ENCODE measurements at regions not wholly inside any gene's neighbourhood (a gene's known extent, or its start where the extent isn't known, plus 50 kb on each side); places are given as distances from the start of the nearest gene placed in this dataset.
"Not testable (repeated sequence)": the region's sequence is repeated elsewhere in the genome, so short reads cannot be mapped to it uniquely, and the experiment has no call there.

DNA sequence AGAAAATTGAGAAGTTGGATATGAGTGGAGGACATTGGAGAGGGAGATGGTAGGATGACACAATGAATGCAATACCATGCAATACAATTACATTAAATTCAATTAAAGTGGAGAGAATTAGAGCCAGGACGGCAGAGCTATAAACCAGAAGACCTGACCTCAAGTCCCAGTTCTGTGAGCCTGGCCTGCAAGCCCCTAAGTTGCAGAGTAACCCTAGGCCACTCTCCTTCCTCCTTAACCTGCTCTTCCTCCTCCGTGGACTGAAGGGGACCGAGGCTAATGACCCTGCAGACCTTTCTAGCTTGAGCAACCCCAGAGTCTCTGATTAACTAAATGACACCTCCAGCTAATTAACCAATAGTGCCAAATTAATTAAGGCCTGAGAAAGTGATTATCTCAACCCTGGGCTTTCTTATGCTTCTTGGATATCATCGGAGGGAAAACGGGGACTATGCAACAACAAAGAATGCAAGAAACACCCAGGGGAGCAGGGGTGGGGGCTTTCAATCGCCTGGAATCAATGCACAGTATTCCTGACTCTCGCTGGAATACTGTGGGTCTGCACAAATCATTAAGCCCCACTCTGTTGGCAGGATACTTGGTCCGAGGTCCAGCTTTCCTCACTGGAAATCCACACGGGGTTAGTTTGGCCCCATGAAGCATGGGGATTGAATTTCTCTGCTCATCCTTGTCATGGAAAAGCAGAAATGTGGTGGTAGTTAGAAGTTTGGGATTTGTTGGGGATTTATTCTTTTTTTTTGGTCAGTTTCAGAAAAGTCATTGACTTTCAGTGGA lies 548.3 kb downstream of the MN1 start:
- Histone ChIP-seq H3K79me2 (ENCODE audit: control insufficient read depth, insufficient read depth, low read length, unreplicated experiment) (no peaks in the 10 kb centered on the region), H3K36me3 (ENCODE audit: insufficient read depth, low read length) (no peaks in the 10 kb centered on the region), H2AFZ (ENCODE audit: low read length, unreplicated experiment) (no peak overlapping the region), H3K4me3 (ENCODE audit: low read depth, low read length) (no peak overlapping the region), H3K4me1 (ENCODE audit: control insufficient read depth, insufficient read depth, low read length, unreplicated experiment) (peaks cover 8% of the 10 kb centered on the region), H3K27ac (ENCODE audit: low read depth, low read length) (no peak overlapping the region), H3K27me3 (ENCODE audit: insufficient read depth, low read length) (no peaks in the 10 kb centered on the region)

- not testable (repeated sequence) for H3K4me3 ChIP-seq (ENCODE audit: low read depth, low read length); H3K36me3 ChIP-seq (ENCODE audit: insufficient read depth, low read length); H3K4me1 ChIP-seq (ENCODE audit: control insufficient read depth, insufficient read depth, low read length, unreplicated experiment); H3K27ac ChIP-seq (ENCODE audit: low read depth, low read length); H3K27me3 ChIP-seq (ENCODE audit: insufficient read depth, low read length); H3K79me2 ChIP-seq (ENCODE audit: control insufficient read depth, insufficient read depth, low read length, unreplicated experiment); H2AFZ ChIP-seq (ENCODE audit: low read length, unreplicated experiment)
Measured at GRCh38 chr22:27254063-27254462, 547.5 kb downstream of the MN1 start.

GRCh38 chr22:27255580-27255979 lies 546.0 kb downstream of the MN1 start:
- no peaks in the 10 kb centered on the region for H3K36me3 ChIP-seq (ENCODE audit: insufficient read depth, low read length)
- H3K4me3 ChIP-seq (ENCODE audit: low read depth, low read length), result no peak overlapping the region
- H3K4me1 ChIP-seq (ENCODE audit: control insufficient read depth, insufficient read depth, low read length, unreplicated experiment), result peaks cover 8% of the 10 kb centered on the region
- no peaks in the 10 kb centered on the region for H3K79me2 ChIP-seq (ENCODE audit: control insufficient read depth, insufficient read depth, low read length, unreplicated experiment)
- no peak overlapping the region for H2AFZ ChIP-seq (ENCODE audit: low read length, unreplicated experiment)
- no peak overlapping the region for H3K27ac ChIP-seq (ENCODE audit: low read depth, low read length)
- no peaks in the 10 kb centered on the region for H3K27me3 ChIP-seq (ENCODE audit: insufficient read depth, low read length)

GRCh38 chr22:27257987-27258386 lies 543.6 kb downstream of the MN1 start:
- H3K4me1 ChIP-seq (ENCODE audit: control insufficient read depth, insufficient read depth, low read length, unreplicated experiment), result no peaks in the 10 kb centered on the region
- H3K36me3 ChIP-seq (ENCODE audit: insufficient read depth, low read length), result no peaks in the 10 kb centered on the region
- no peak overlapping the region for H2AFZ ChIP-seq (ENCODE audit: low read length, unreplicated experiment)

DNA sequence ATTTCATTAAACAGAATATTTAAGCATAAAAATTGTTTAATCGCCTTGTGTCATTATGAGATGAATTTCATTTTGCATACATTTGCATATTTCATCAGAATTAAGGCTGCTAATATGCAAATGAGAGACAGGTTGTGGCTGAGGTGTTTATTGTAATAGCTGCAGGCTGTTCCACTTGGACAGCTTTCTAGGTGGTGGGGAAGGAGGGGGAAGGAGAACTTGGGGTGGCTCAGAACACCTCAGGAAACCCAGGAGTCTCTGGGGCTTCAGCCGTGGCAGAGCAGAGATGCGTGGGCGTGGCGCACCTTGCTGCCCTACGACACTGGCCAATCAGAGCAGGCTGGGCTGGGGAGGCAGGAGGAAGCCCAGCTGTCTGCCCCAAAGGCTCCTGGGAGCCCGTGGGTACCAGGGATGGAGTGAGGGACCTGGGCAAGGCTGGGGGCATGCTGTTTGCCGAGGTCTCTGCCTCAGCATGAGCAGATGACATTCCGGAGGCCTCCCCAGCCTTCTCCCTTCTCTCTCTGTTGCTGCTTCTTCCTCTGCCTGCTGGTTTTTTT lies 542.9 kb downstream of the MN1 start:
- Histone ChIP-seq H3K36me3 (ENCODE audit: insufficient read depth, low read length) (no peaks in the 10 kb centered on the region), H3K27me3 (ENCODE audit: insufficient read depth, low read length) (no peaks in the 10 kb centered on the region), H3K4me1 (ENCODE audit: control insufficient read depth, insufficient read depth, low read length, unreplicated experiment) (no peaks in the 10 kb centered on the region), H3K27ac (ENCODE audit: low read depth, low read length) (no peak overlapping the region), H3K79me2 (ENCODE audit: control insufficient read depth, insufficient read depth, low read length, unreplicated experiment) (no peaks in the 10 kb centered on the region), H3K4me3 (ENCODE audit: low read depth, low read length) (no peak overlapping the region), H2AFZ (ENCODE audit: low read length, unreplicated experiment) (no peak overlapping the region)

More at GRCh38 chr22:27257987-27258386, 543.6 kb downstream of the MN1 start:
- Histone ChIP-seq H3K4me3 (ENCODE audit: low read depth, low read length) (no peak overlapping the region), H3K27ac (ENCODE audit: low read depth, low read length) (no peak overlapping the region), H3K27me3 (ENCODE audit: insufficient read depth, low read length) (no peaks in the 10 kb centered on the region), H3K79me2 (ENCODE audit: control insufficient read depth, insufficient read depth, low read length, unreplicated experiment) (no peaks in the 10 kb centered on the region)

DNA sequence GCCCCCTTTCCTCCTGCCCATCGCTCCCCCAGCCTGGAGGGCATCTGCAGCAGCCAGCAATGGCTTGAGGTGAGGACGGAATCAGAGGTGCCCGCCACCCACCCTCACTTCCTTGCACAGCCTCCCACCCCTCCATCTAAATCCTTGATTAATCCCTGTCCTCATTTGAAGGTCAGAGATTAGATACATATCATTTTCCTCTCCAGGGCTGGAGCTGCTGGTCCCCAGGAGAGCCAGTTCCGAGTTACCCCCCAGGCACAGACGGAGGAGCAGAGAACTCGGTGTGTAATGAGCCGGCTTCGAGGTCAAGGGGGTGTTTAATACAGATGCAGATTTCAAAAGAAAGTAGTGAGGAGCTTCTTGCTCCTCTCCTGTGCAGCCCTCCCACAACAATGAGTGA lies 542.1 kb downstream of the MN1 start:
- H3K79me2 ChIP-seq (ENCODE audit: control insufficient read depth, insufficient read depth, low read length, unreplicated experiment), result no peaks in the 10 kb centered on the region
- H3K4me3 ChIP-seq (ENCODE audit: low read depth, low read length), result no peak overlapping the region
- no peaks in the 10 kb centered on the region for H3K4me1 ChIP-seq (ENCODE audit: control insufficient read depth, insufficient read depth, low read length, unreplicated experiment)
- no peak overlapping the region for H2AFZ ChIP-seq (ENCODE audit: low read length, unreplicated experiment)
- no peak overlapping the region for H3K27ac ChIP-seq (ENCODE audit: low read depth, low read length)
- H3K36me3 ChIP-seq (ENCODE audit: insufficient read depth, low read length), result no peaks in the 10 kb centered on the region
- no peaks in the 10 kb centered on the region for H3K27me3 ChIP-seq (ENCODE audit: insufficient read depth, low read length)

DNA sequence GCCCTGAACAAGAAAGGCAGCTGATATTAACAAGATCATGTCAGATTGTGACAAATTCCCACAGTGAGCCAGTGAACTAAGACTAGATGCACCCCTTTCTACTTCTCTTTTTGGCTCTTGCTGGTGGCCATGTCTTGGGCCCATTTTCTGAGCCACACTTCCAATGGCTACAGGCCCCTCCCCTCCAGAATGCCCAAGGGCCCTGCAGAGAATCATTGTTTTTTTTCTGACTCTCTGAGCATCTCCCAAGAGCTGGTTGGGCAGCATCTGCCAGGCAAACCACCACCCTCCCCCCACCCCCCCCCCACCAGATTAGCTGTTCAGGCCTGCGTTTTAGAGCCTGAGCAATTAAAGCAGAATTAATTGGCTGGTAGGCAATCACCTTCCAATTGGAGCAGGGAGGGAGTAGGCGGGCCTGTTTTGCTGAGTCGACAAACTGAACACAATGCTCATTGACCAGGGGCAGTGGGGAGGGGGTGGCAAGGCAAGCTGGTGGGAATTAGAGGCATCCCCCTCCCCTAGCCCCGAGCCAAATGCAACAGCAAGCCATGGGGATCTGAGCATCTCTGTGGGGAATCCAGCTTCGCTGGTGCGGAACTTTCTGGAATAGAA lies 541.4 kb downstream of the MN1 start:
- Histone ChIP-seq H3K27me3 (ENCODE audit: insufficient read depth, low read length) (no peaks in the 10 kb centered on the region), H3K36me3 (ENCODE audit: insufficient read depth, low read length) (no peaks in the 10 kb centered on the region), H3K4me3 (ENCODE audit: low read depth, low read length) (no peak overlapping the region), H2AFZ (ENCODE audit: low read length, unreplicated experiment) (no peak overlapping the region), H3K4me1 (ENCODE audit: control insufficient read depth, insufficient read depth, low read length, unreplicated experiment) (no peaks in the 10 kb centered on the region), H3K79me2 (ENCODE audit: control insufficient read depth, insufficient read depth, low read length, unreplicated experiment) (no peaks in the 10 kb centered on the region), H3K27ac (ENCODE audit: low read depth, low read length) (no peak overlapping the region)

- Histone ChIP-seq H2AFZ (ENCODE audit: low read length, unreplicated experiment) (no peak overlapping the region), H3K79me2 (ENCODE audit: control insufficient read depth, insufficient read depth, low read length, unreplicated experiment) (no peaks in the 10 kb centered on the region), H3K27ac (ENCODE audit: low read depth, low read length) (no peak overlapping the region), H3K27me3 (ENCODE audit: insufficient read depth, low read length) (no peaks in the 10 kb centered on the region), H3K4me1 (ENCODE audit: control insufficient read depth, insufficient read depth, low read length, unreplicated experiment) (no peaks in the 10 kb centered on the region), H3K36me3 (ENCODE audit: insufficient read depth, low read length) (no peaks in the 10 kb centered on the region), H3K4me3 (ENCODE audit: low read depth, low read length) (no peak overlapping the region)
Measured at GRCh38 chr22:27262361-27262760, 539.2 kb downstream of the MN1 start.

- no peak overlapping the region for H3K4me3 ChIP-seq (ENCODE audit: low read depth, low read length)
- no peak overlapping the region for H2AFZ ChIP-seq (ENCODE audit: low read length, unreplicated experiment)
- H3K4me1 ChIP-seq (ENCODE audit: control insufficient read depth, insufficient read depth, low read length, unreplicated experiment), result no peaks in the 10 kb centered on the region
- no peaks in the 10 kb centered on the region for H3K79me2 ChIP-seq (ENCODE audit: control insufficient read depth, insufficient read depth, low read length, unreplicated experiment)
- H3K27me3 ChIP-seq (ENCODE audit: insufficient read depth, low read length), result no peaks in the 10 kb centered on the region
- no peaks in the 10 kb centered on the region for H3K36me3 ChIP-seq (ENCODE audit: insufficient read depth, low read length)
- H3K27ac ChIP-seq (ENCODE audit: low read depth, low read length), result no peak overlapping the region
Measured at GRCh38 chr22:27264184-27264583, 537.4 kb downstream of the MN1 start.

DNA sequence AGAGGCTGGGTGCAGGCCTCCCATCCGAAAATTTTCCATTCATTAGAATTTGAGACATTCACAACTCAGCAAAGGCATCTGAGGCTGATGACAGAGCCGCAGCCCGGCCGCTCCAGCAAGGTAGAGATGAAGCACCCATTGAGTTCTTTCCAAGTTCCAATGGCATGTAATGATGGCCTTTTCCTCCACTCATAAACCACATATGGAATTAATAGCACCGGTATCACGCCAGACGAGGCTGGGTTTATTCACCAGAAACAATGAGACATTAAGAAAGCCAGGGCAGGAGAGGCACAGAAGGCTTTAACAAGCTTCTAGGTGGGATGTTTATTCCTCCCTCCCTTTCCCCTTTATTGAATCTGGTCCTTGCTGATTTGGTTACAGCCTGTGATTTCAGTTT lies 534.4 kb downstream of the MN1 start:
- Histone ChIP-seq H3K27ac (ENCODE audit: low read depth, low read length) (no peak overlapping the region), H3K27me3 (ENCODE audit: insufficient read depth, low read length) (no peaks in the 10 kb centered on the region), H3K4me1 (ENCODE audit: control insufficient read depth, insufficient read depth, low read length, unreplicated experiment) (no peaks in the 10 kb centered on the region), H3K36me3 (ENCODE audit: insufficient read depth, low read length) (no peaks in the 10 kb centered on the region), H3K79me2 (ENCODE audit: control insufficient read depth, insufficient read depth, low read length, unreplicated experiment) (no peaks in the 10 kb centered on the region), H2AFZ (ENCODE audit: low read length, unreplicated experiment) (no peak overlapping the region), H3K4me3 (ENCODE audit: low read depth, low read length) (no peak overlapping the region)
